Esophagus squamous epithelium (tissue), 5 donors: ENCODE measurements at regions not wholly inside any gene's neighbourhood (a gene's known extent, or its start where the extent isn't known, plus 50 kb on each side); places are given as distances from the start of the nearest gene placed in this dataset.

Experiments used
- DNase-seq: peaks from one replicate; lab custom pipeline; 2025; lab: John Stamatoyannopoulos, UW
- H3K27ac ChIP-seq, 4 donors: fragments of 200-600 bp; sonication (generic); one replicate each; pipeline ENCODE4 v1.5.1; 2016 to 2019; ENCODE audit warnings: mild to moderate bottlenecking in 1 of 4
- H3K27me3 ChIP-seq, 4 donors: fragments of 200-600 bp; sonication (generic); 1 replicate in 3 of 4; 2 replicates in 1 of 4; pipeline versions ENCODE4 v1.5.1 to v1.6.0; 2017 to 2021; ENCODE audit warnings: antibody characterized with exemption in 1 of 4
- H3K36me3 ChIP-seq, 3 donors: fragments of 200-600 bp; sonication (generic); one replicate each; pipeline ENCODE4 v1.5.1; 2016 to 2019
- H3K4me1 ChIP-seq, 3 donors: fragments of 200-600 bp; sonication (generic); one replicate each; pipeline ENCODE4 v1.5.1; 2017 to 2019
- H3K4me3 ChIP-seq, 4 donors: fragments of 200-600 bp; sonication (generic); 1 replicate in 3 of 4; 2 replicates in 1 of 4; pipeline ENCODE4 v1.5.1; 2016 to 2019; ENCODE audit warnings: mild to moderate bottlenecking in 2 of 4, moderate library complexity in 1 of 4
- H3K9me3 ChIP-seq, 3 donors: fragments of 200-600 bp; sonication (generic); one replicate each; pipeline ENCODE4 v1.5.1; 2016 to 2019
- POLR2A ChIP-seq, 4 donors: fragments of 450-650 bp; IDR thresholded peaks; one replicate each; pipeline ENCODE4 v1.6.1; 2017; ENCODE audit warnings: antibody characterized with exemption in 4 of 4, mild to moderate bottlenecking in 4 of 4, moderate library complexity in 3 of 4
- WGBS, 2 donors: methylation state at CpG; one replicate each; pipeline ENCODE4 v1.1.5; 2018; 5-methylcytosine and 5-hydroxymethylcytosine counted together
- intact Hi-C: fragments of 100-400 bp; cut with DNase I; formaldehyde crosslinking; loops from one replicate; pipeline ENCODE4 v1.15.0; 2022
- TF ChIP-seq, protein P1 (sequence below), 6 experiments: fragments of 450-650 bp in 4 of 6; fragments of 200-600 bp in 2 of 6; sonication (generic) in 2 of 6; IDR thresholded peaks; one replicate each; pipeline ENCODE4 v1.5.1; 2016 to 2019; ENCODE audit warnings: antibody characterized with exemption in 6 of 6, mild to moderate bottlenecking in 4 of 6, moderate library complexity in 4 of 6
- donor health status: DM: yes; HTN: yes; CAD: no.

- Histone ChIP-seq H3K4me3 (no peak overlapping the region), H3K36me3 (no peaks in the 10 kb centered on the region), H3K27me3 (no peaks in the 10 kb centered on the region), H3K9me3 (no peaks in the 10 kb centered on the region), H3K27ac (no peak overlapping the region), H3K4me1 (peaks cover 0 to 9% (median 0%) of the 10 kb centered on the region in 3 donors)
- no peak for TF ChIP-seq POLR2A (IDR thresholded peaks at IDR 0.05)
- TF ChIP-seq, protein P1, sequence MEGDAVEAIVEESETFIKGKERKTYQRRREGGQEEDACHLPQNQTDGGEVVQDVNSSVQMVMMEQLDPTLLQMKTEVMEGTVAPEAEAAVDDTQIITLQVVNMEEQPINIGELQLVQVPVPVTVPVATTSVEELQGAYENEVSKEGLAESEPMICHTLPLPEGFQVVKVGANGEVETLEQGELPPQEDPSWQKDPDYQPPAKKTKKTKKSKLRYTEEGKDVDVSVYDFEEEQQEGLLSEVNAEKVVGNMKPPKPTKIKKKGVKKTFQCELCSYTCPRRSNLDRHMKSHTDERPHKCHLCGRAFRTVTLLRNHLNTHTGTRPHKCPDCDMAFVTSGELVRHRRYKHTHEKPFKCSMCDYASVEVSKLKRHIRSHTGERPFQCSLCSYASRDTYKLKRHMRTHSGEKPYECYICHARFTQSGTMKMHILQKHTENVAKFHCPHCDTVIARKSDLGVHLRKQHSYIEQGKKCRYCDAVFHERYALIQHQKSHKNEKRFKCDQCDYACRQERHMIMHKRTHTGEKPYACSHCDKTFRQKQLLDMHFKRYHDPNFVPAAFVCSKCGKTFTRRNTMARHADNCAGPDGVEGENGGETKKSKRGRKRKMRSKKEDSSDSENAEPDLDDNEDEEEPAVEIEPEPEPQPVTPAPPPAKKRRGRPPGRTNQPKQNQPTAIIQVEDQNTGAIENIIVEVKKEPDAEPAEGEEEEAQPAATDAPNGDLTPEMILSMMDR (IDR thresholded peaks at IDR 0.05) = no peak
- DNase-seq = no peak
- 25 to 36% methylated on average over 3 of the region's 3 CpGs for WGBS, 2 donors
- intact Hi-C loops = no loop called here
Observed at GRCh38 chr6:8785223-8785622, 349.9 kb upstream of the SLC35B3 start.

DNA sequence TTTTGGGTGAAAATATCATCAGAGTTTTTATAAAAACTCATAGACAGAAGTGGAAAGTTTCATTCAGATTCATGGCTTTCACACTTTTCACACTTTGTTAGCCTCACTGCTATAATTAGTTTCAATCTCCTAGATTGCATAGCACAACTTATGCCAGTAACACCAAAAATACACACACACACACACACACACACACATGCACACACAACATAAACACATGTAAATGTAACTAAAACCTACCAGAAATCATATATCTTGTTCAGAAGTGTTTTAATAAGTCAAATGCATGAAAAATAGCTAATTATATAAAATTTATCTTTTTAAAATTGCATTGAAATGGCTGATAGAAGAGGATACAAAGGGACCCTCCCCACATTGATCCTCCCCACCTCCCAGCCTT lies 347.8 kb upstream of the SLC35B3 start:
- no peak for DNase-seq
- intact Hi-C loops = no loop called here
- Histone ChIP-seq H3K27ac (no peak overlapping the region), H3K27me3 (no peaks in the 10 kb centered on the region), H3K36me3 (no peaks in the 10 kb centered on the region), H3K9me3 (no peaks in the 10 kb centered on the region), H3K4me3 (no peak overlapping the region), H3K4me1 (peaks cover 0 to 9% (median 0%) of the 10 kb centered on the region in 3 donors)
- TF ChIP-seq, protein P1 (IDR thresholded peaks at IDR 0.05) = no peak
- TF ChIP-seq POLR2A (IDR thresholded peaks at IDR 0.05) = no peak

DNA sequence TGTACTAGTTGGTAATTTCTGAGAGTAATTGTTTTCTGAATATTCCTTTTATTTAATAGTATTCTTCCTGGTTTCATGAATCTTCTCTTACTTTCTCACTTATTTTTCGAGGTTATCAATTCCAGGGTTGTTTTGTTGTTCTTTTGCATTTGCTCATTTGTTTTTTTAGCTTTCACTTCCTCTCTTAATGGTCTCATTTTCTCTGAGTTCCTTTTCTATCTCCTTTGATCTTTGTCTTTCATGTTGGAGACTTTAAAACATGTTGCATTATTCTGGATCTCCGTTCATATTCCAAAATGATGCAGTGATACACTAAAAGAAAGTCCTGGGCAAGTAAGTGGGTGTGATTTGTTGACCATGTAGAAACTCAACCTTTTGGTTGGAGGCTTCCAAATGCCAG lies 345.3 kb upstream of the SLC35B3 start:
- Histone ChIP-seq H3K4me3 (no peak overlapping the region), H3K4me1 (peaks cover 0 to 6% (median 0%) of the 10 kb centered on the region in 3 donors), H3K27ac (no peak overlapping the region), H3K27me3 (no peaks in the 10 kb centered on the region), H3K9me3 (no peaks in the 10 kb centered on the region), H3K36me3 (no peaks in the 10 kb centered on the region)
- intact Hi-C loops = no loop called here
- no peak for DNase-seq
- 66 to 79% methylated on average over 2 of the region's 2 CpGs for whole genome bisulfite sequencing, 2 donors
- no peak for TF ChIP-seq POLR2A (IDR thresholded peaks at IDR 0.05)
- TF ChIP-seq, protein P1 (IDR thresholded peaks at IDR 0.05) = no peak

DNA sequence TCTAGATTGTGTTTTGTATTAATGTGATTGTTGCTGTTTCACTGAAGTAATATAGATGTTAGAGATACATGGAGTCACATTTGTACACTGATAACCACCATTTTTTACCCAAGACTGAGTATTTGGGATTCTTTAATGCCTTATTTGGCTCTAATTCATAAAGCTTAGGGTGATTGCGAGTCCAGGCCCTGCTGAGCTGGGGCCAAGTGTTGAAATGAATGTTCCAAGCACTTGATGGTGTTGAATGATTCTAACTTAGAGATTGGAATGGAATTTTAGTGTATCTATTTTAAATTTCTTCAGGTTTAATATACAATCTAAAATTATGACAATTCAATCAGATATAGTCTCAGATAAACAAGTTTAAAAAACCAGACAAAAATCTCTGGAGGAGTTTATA lies 329.4 kb upstream of the SLC35B3 start:
- intact Hi-C loops = no loop called here
- no peak overlapping the region for H3K27ac ChIP-seq
- DNase-seq = no peak
- no peak overlapping the region for H3K4me3 ChIP-seq
- TF ChIP-seq POLR2A (IDR thresholded peaks at IDR 0.05) = no peak
- TF ChIP-seq, protein P1 (IDR thresholded peaks at IDR 0.05) = no peak
- no peaks in the 10 kb centered on the region for H3K36me3 ChIP-seq
- no peaks in the 10 kb centered on the region for H3K9me3 ChIP-seq
- H3K4me1 ChIP-seq = no peaks in the 10 kb centered on the region
- no peaks in the 10 kb centered on the region for H3K27me3 ChIP-seq
- 54 to 59% methylated on average over 1 of the region's 1 CpG for WGBS, 2 donors

- 75 to 90% methylated on average over 1 of the region's 1 CpG for WGBS, 2 donors
- Histone ChIP-seq H3K36me3 (no peaks in the 10 kb centered on the region), H3K27me3 (no peaks in the 10 kb centered on the region), H3K4me3 (no peak overlapping the region), H3K9me3 (no peaks in the 10 kb centered on the region), H3K27ac (no peak overlapping the region), H3K4me1 (no peaks in the 10 kb centered on the region)
- intact Hi-C loops = no loop called here
- no peak for DNase-seq
- TF ChIP-seq, protein P1 (IDR thresholded peaks at IDR 0.05) = no peak
- TF ChIP-seq POLR2A (IDR thresholded peaks at IDR 0.05) = no peak
Observed at GRCh38 chr6:8760951-8761350, 325.6 kb upstream of the SLC35B3 start.
